RCC 7860 (cell line): ENCODE measurements at regions not wholly inside any gene's neighbourhood (a gene's known extent, or its start where the extent isn't known, plus 50 kb on each side); places are given as distances from the start of the nearest gene placed in this dataset.
A peak's percentile ranks its signal among the peaks of the same experiment; 100 is the strongest.

Source experiments
- DNase-seq: peaks from one replicate; pipeline ENCODE4 v3.0.0-alpha.2; 2015; ENCODE audit warnings: low spot score
- FAIRE-seq: peaks from 2 replicates; lab custom pipeline; 2012; peaks lifted over from hg19 to GRCh38; lab: Jason Lieb, UNC

GRCh38 chr6:11926594-11927407 lies 85.3 kb upstream of the HIVEP1 start:
- DNase-seq, result no peak
- no peak for FAIRE-seq

GRCh38 chr6:11925805-11926204 lies 86.3 kb upstream of the HIVEP1 start:
- DNase-seq, result no peak
- no peak for FAIRE-seq

- DNase-seq (no peak), FAIRE-seq (no peak)
These were observed 88.5 kb upstream of the HIVEP1 start for GRCh38 chr6:11923621-11924020.

GRCh38 chr6:11922901-11923300 lies 89.2 kb upstream of the HIVEP1 start:
- FAIRE-seq (no peak), DNase-seq (no peak)

GRCh38 chr6:11921751-11922150 lies 90.4 kb upstream of the HIVEP1 start:
- DNase-seq (no peak), FAIRE-seq (no peak)

GRCh38 chr6:11921017-11921438 lies 91.1 kb upstream of the HIVEP1 start:
- FAIRE-seq (peak; percentile 68), DNase-seq (peak; percentile 88)

GRCh38 chr6:11920566-11920965 lies 91.5 kb upstream of the HIVEP1 start:
- DNase-seq (no peak), FAIRE-seq (no peak)

- DNase-seq (no peak), FAIRE-seq (no peak)
These were observed 92.2 kb upstream of the HIVEP1 start for GRCh38 chr6:11919771-11920440.

GRCh38 chr6:11918739-11919605 lies 93.1 kb upstream of the HIVEP1 start:
- FAIRE-seq (no peak), DNase-seq (no peak)

- DNase-seq (peak; percentile 75), FAIRE-seq (no peak)
These were observed 94.0 kb upstream of the HIVEP1 start for GRCh38 chr6:11917951-11918738.

GRCh38 chr6:11912420-11912819 lies 99.7 kb upstream of the HIVEP1 start:
- no peak for FAIRE-seq
- no peak for DNase-seq

GRCh38 chr6:11911538-11911937 lies 100.6 kb upstream of the HIVEP1 start:
- no peak for DNase-seq
- FAIRE-seq, result no peak

GRCh38 chr6:11909696-11910132 lies 102.4 kb upstream of the HIVEP1 start:
- DNase-seq, result no peak

GRCh38 chr6:11908436-11909105 lies 103.5 kb upstream of the HIVEP1 start:
- FAIRE-seq (no peak), DNase-seq (no peak)

More at GRCh38 chr6:11909696-11910132, 102.4 kb upstream of the HIVEP1 start:
- FAIRE-seq, result no peak

- no peak for FAIRE-seq
- DNase-seq, result no peak
These were observed 108.5 kb upstream of the HIVEP1 start for GRCh38 chr6:11903645-11904044.

- FAIRE-seq (no peak), DNase-seq (no peak)
These were observed 109.6 kb upstream of the HIVEP1 start for GRCh38 chr6:11902527-11902926.

GRCh38 chr6:11900662-11901598 lies 111.2 kb upstream of the HIVEP1 start:
- DNase-seq (no peak), FAIRE-seq (no peak)

GRCh38 chr6:11899645-11900044 lies 112.5 kb upstream of the HIVEP1 start:
- FAIRE-seq, result no peak
- DNase-seq, result no peak

GRCh38 chr6:11894212-11894611 lies 115.6 kb upstream of the ADTRP start:
- no peak for FAIRE-seq
- DNase-seq, result no peak
